Trophoblast cell (in vitro differentiated cells and primary cell): ENCODE measurements at regions not wholly inside any gene's neighbourhood (a gene's known extent, or its start where the extent isn't known, plus 50 kb on each side); places are given as distances from the start of the nearest gene placed in this dataset.

ENCODE experiments used
- DNase-seq, 2 donors: peaks; one replicate each; pipeline ENCODE4 v3.0.0-alpha.2; 2016
- H2AFZ ChIP-seq: 2 replicates; pipeline ENCODE4 v1.6.1; 2013; ENCODE audit warnings: low read length, moderate library complexity, mild to moderate bottlenecking; ENCODE audit not compliant: insufficient read depth, poor library complexity
- H2AK5ac ChIP-seq: 2 replicates; pipeline ENCODE4 v1.6.1; 2013; ENCODE audit warnings: mild to moderate bottlenecking, low read length
- H2BK120ac ChIP-seq: 2 replicates; pipeline ENCODE4 v1.6.1; 2013; ENCODE audit warnings: low read length, mild to moderate bottlenecking, moderate library complexity; ENCODE audit not compliant: insufficient read depth, poor library complexity
- H2BK12ac ChIP-seq: 2 replicates; pipeline ENCODE4 v1.6.1; 2013; ENCODE audit warnings: mild to moderate bottlenecking, low read length, moderate library complexity
- H2BK5ac ChIP-seq: 2 replicates; pipeline ENCODE4 v1.6.1; 2013; ENCODE audit warnings: low read length, low read depth, moderate library complexity, mild to moderate bottlenecking; ENCODE audit not compliant: poor library complexity
- H3K14ac ChIP-seq: 2 replicates; pipeline ENCODE4 v1.6.1; 2013; ENCODE audit warnings: mild to moderate bottlenecking, low read length
- H3K18ac ChIP-seq: 2 replicates; pipeline ENCODE4 v1.6.1; 2013; ENCODE audit warnings: mild to moderate bottlenecking, low read length
- H3K23ac ChIP-seq: 2 replicates; pipeline ENCODE4 v1.6.1; 2013; ENCODE audit warnings: low read length
- H3K27ac ChIP-seq: 2 replicates; pipeline ENCODE4 v1.5.1; 2013; ENCODE audit warnings: low read depth, mild to moderate bottlenecking, inconsistent platforms, low read length, moderate library complexity
- H3K27me3 ChIP-seq: 2 replicates; pipeline ENCODE4 v1.6.1; 2013; ENCODE audit warnings: inconsistent platforms, mild to moderate bottlenecking, low read length, moderate library complexity; ENCODE audit not compliant: insufficient read depth
- H3K36me3 ChIP-seq, 2 experiments: 1 replicate in 1 of 2; 2 replicates in 1 of 2; pipeline ENCODE4 v1.6.1; 2013; ENCODE audit warnings: low read length in 2 of 2, mild to moderate bottlenecking in 2 of 2, moderate library complexity in 1 of 2; ENCODE audit not compliant: insufficient read depth in 2 of 2, control insufficient read depth in 1 of 2
- H3K4ac ChIP-seq: 2 replicates; pipeline ENCODE4 v1.6.1; 2013; ENCODE audit warnings: low read depth, mild to moderate bottlenecking, low read length, moderate library complexity
- H3K4me1 ChIP-seq, 2 experiments: 1 replicate in 1 of 2; 2 replicates in 1 of 2; pipeline ENCODE4 v1.6.1; 2013; ENCODE audit warnings: low read length in 2 of 2, mild to moderate bottlenecking in 2 of 2, moderate library complexity in 1 of 2; ENCODE audit not compliant: insufficient read depth in 2 of 2, control insufficient read depth in 1 of 2
- H3K4me2 ChIP-seq: 2 replicates; pipeline ENCODE4 v1.6.1; 2013; ENCODE audit warnings: inconsistent platforms, mild to moderate bottlenecking, low read length, moderate library complexity
- H3K4me3 ChIP-seq: 2 replicates; pipeline ENCODE4 v1.5.1; 2013; ENCODE audit warnings: mild to moderate bottlenecking, low read depth, low read length, inconsistent platforms
- H3K79me1 ChIP-seq: one replicate; pipeline ENCODE4 v1.6.1; 2013; ENCODE audit warnings: low read length
- H3K79me2 ChIP-seq: 2 replicates; pipeline ENCODE4 v1.6.1; 2013; ENCODE audit warnings: low read length, mild to moderate bottlenecking; ENCODE audit not compliant: control insufficient read depth, insufficient read depth, poor library complexity
- H3K9ac ChIP-seq: 2 replicates; pipeline ENCODE4 v1.6.1; 2013; ENCODE audit warnings: mild to moderate bottlenecking, low read length
- H3K9me3 ChIP-seq: 2 replicates; pipeline ENCODE4 v1.6.1; 2013; ENCODE audit warnings: low read depth, mild to moderate bottlenecking, control low read depth, inconsistent platforms, low read length; ENCODE audit not compliant: insufficient read depth
- H4K12ac ChIP-seq: 2 replicates; pipeline ENCODE4 v1.6.1; 2013; ENCODE audit warnings: low read depth, mild to moderate bottlenecking, low read length, moderate library complexity
- H4K8ac ChIP-seq: 2 replicates; pipeline ENCODE4 v1.6.1; 2013; ENCODE audit warnings: low read depth, mild to moderate bottlenecking, low read length, moderate library complexity
- H4K91ac ChIP-seq: one replicate; pipeline ENCODE4 v1.6.1; 2013; ENCODE audit warnings: low read depth, mild to moderate bottlenecking, low read length, moderate library complexity
- WGBS: extraction: QIAGEN DNeasy Blood & Tissue Kit; methylation state at CpG from one replicate; pipeline ENCODE4 v1.1.7; 2013; ENCODE audit warnings: missing lambda C conversion rate; ENCODE audit not compliant: insufficient read length, insufficient coverage; ENCODE audit errors: extremely low coverage; 5-methylcytosine and 5-hydroxymethylcytosine counted together

GRCh38 chr10:89915968-89916367 is 214.6 kb downstream of the KIF20B start:
- Histone ChIP-seq H3K36me3 (no peaks in the 10 kb centered on the region), H2BK12ac (no peak overlapping the region), H4K8ac (no peak overlapping the region), H4K91ac (no peak overlapping the region), H2BK120ac (no peak overlapping the region), H3K18ac (no peak overlapping the region), H3K4me1 (peaks cover 2 to 3% of the 10 kb centered on the region in 2 experiments), H3K4me3 (no peak overlapping the region), H3K4ac (no peak overlapping the region), H3K27ac (no peak overlapping the region), H2AFZ (no peak overlapping the region), H3K27me3 (no peaks in the 10 kb centered on the region), H3K23ac (no peak overlapping the region), H3K14ac (no peak overlapping the region), H3K9me3 (no peaks in the 10 kb centered on the region), H2BK5ac (no peak overlapping the region), H3K79me1 (no peaks in the 10 kb centered on the region), H2AK5ac (no peak overlapping the region), H3K79me2 (no peaks in the 10 kb centered on the region), H3K9ac (no peak overlapping the region), H4K12ac (no peak overlapping the region), H3K4me2 (no peak overlapping the region)
- peak in 1 of 2 donors; percentile 9 for DNase-seq

GRCh38 chr10:89916468-89917215 is 215.3 kb downstream of the KIF20B start:
- no peak overlapping the region for H4K8ac ChIP-seq
- H2BK12ac ChIP-seq, result no peak overlapping the region
- no peak overlapping the region for H3K14ac ChIP-seq
- no peaks in the 10 kb centered on the region for H3K79me1 ChIP-seq
- no CpG with 5 or more reads among the region's 1 CpG for WGBS
- H3K27me3 ChIP-seq, result no peaks in the 10 kb centered on the region
- H3K9me3 ChIP-seq, result no peaks in the 10 kb centered on the region
- H3K18ac ChIP-seq, result no peak overlapping the region
- DNase-seq, result peak; percentile 17 to 41
- no peak overlapping the region for H3K9ac ChIP-seq
- H2AK5ac ChIP-seq, result no peak overlapping the region
- H4K91ac ChIP-seq, result no peak overlapping the region
- no peak overlapping the region for H3K23ac ChIP-seq
- H3K79me2 ChIP-seq, result no peaks in the 10 kb centered on the region
- no peak overlapping the region for H3K4me3 ChIP-seq
- H3K4ac ChIP-seq, result no peak overlapping the region
- H4K12ac ChIP-seq, result no peak overlapping the region
- no peak overlapping the region for H3K4me2 ChIP-seq
- H2BK5ac ChIP-seq, result no peak overlapping the region
- H2AFZ ChIP-seq, result no peak overlapping the region
- no peak overlapping the region for H2BK120ac ChIP-seq
- no peak overlapping the region for H3K27ac ChIP-seq
- no peaks in the 10 kb centered on the region for H3K36me3 ChIP-seq
- peaks cover 2 to 3% of the 10 kb centered on the region in 2 experiments for H3K4me1 ChIP-seq

GRCh38 chr10:89921403-89921802 is 220.0 kb downstream of the KIF20B start:
- Histone ChIP-seq H3K9ac (no peak overlapping the region), H2BK12ac (no peak overlapping the region), H2AK5ac (no peak overlapping the region), H3K27me3 (no peaks in the 10 kb centered on the region), H4K8ac (no peak overlapping the region), H3K27ac (no peak overlapping the region), H3K18ac (no peak overlapping the region), H3K79me1 (no peaks in the 10 kb centered on the region), H2BK120ac (no peak overlapping the region), H4K91ac (no peak overlapping the region), H3K4me1 (peaks cover 0 to 3% of the 10 kb centered on the region in 2 experiments), H3K4me2 (no peak overlapping the region), H3K4me3 (no peak overlapping the region), H3K9me3 (no peaks in the 10 kb centered on the region), H3K23ac (no peak overlapping the region), H3K36me3 (no peaks in the 10 kb centered on the region), H3K4ac (no peak overlapping the region), H3K14ac (no peak overlapping the region), H3K79me2 (no peaks in the 10 kb centered on the region), H4K12ac (no peak overlapping the region), H2AFZ (no peak overlapping the region), H2BK5ac (no peak overlapping the region)
- DNase-seq, result peak; percentile 88 to 94
- WGBS, result no CpG with 5 or more reads among the region's 5 CpGs

- Histone ChIP-seq H2AFZ (no peak overlapping the region), H3K9me3 (no peaks in the 10 kb centered on the region), H3K4me3 (no peak overlapping the region), H4K12ac (no peak overlapping the region), H2BK120ac (no peak overlapping the region), H2AK5ac (no peak overlapping the region), H3K4me1 (peaks cover 0 to 3% of the 10 kb centered on the region in 2 experiments), H3K36me3 (no peaks in the 10 kb centered on the region), H3K27ac (no peak overlapping the region), H4K8ac (no peak overlapping the region), H2BK12ac (no peak overlapping the region), H3K14ac (no peak overlapping the region), H3K23ac (no peak overlapping the region), H3K18ac (no peak overlapping the region), H3K9ac (no peak overlapping the region), H3K4ac (no peak overlapping the region), H3K79me1 (no peaks in the 10 kb centered on the region), H3K79me2 (no peaks in the 10 kb centered on the region), H3K27me3 (no peaks in the 10 kb centered on the region), H4K91ac (no peak overlapping the region), H2BK5ac (no peak overlapping the region), H3K4me2 (no peak overlapping the region)
- no CpG with 5 or more reads among the region's 1 CpG for WGBS
- no peak for DNase-seq
These were observed 222.3 kb downstream of the KIF20B start for GRCh38 chr10:89923661-89924060.
